OCI-LY3 (cell line): ENCODE measurements at regions not wholly inside any gene's neighbourhood (a gene's known extent, or its start where the extent isn't known, plus 50 kb on each side); places are given as distances from the start of the nearest gene placed in this dataset.

Experiments used
- H2AFZ ChIP-seq: fragments of 200-600, 300-600 bp; shearing (Covaris generic); 2 replicates; pipeline ENCODE4 v1.6.0; 2014; ENCODE audit warnings: antibody characterized with exemption, low read depth, low read length
- H3K27ac ChIP-seq: fragments of 200-600, 300-600 bp; sonication (generic); 2 replicates; pipeline ENCODE4 v1.5.1; 2014; ENCODE audit warnings: mild to moderate bottlenecking, low read length, moderate library complexity, mixed read lengths
- H3K27me3 ChIP-seq: fragments of 200-600, 300-600 bp; sonication (generic); 2 replicates; pipeline ENCODE4 v1.6.1; 2014; ENCODE audit warnings: low read depth, low read length, mixed read lengths
- H3K36me3 ChIP-seq: fragments of 200-600, 300-600 bp; sonication (generic); replicated peaks from 2 replicates; pipeline ENCODE3; 2014; ENCODE audit warnings: low read depth, low read length, mixed read lengths
- H3K4me1 ChIP-seq: fragments of 300-600, 200-600 bp; sonication (generic); 2 replicates; pipeline ENCODE4 v1.6.1; 2014; ENCODE audit warnings: low read length, mixed read lengths
- H3K4me2 ChIP-seq: fragments of 200-600, 300-600 bp; sonication (generic); 2 replicates; pipeline ENCODE4 v1.6.1; 2014; ENCODE audit warnings: low read length, mixed read lengths
- H3K4me3 ChIP-seq: fragments of 300-600, 200-600 bp; sonication (generic); 2 replicates; pipeline ENCODE4 v1.5.1; 2014; ENCODE audit warnings: antibody characterized with exemption, mild to moderate bottlenecking, low read length, moderate library complexity
- H3K79me2 ChIP-seq: fragments of 300-600, 200-600 bp; shearing (Covaris generic); 2 replicates; pipeline ENCODE4 v1.6.1; 2014; ENCODE audit warnings: mild to moderate bottlenecking, low read length, mixed read lengths
- H3K9ac ChIP-seq: fragments of 300-600, 200-600 bp; shearing (Covaris generic); 2 replicates; pipeline ENCODE4 v1.6.0; 2014; ENCODE audit warnings: mild to moderate bottlenecking, low read length, moderate library complexity
- H3K9me3 ChIP-seq: fragments of 200-600, 300-600 bp; shearing (Covaris generic); 2 replicates; pipeline ENCODE4 v1.6.1; 2014; ENCODE audit warnings: low read length, mixed read lengths; ENCODE audit not compliant: insufficient read depth
- H4K20me1 ChIP-seq: fragments of 200-600, 300-600 bp; sonication (generic); 2 replicates; pipeline ENCODE4 v1.6.1; 2016; ENCODE audit warnings: low read length, mixed read lengths; ENCODE audit not compliant: insufficient read depth
- EZH2phosphoT487 ChIP-seq: fragments of 200-600 bp; shearing (Covaris generic); IDR thresholded peaks from 2 replicates; pipeline ENCODE4 v1.6.1; 2018; ENCODE audit warnings: antibody characterized with exemption, mixed run types, low read depth
- TF ChIP-seq, protein P1 (sequence below): fragments of 200-600, 300-600 bp; sonication (generic); IDR thresholded peaks from 2 replicates; pipeline ENCODE4 v1.5.1; 2014; ENCODE audit warnings: antibody characterized with exemption, low read length, low read depth

- peak overlapping the region; percentile 76 for H3K4me2 ChIP-seq
- peak overlapping the region; percentile 60 for H3K4me3 ChIP-seq
- no peaks in the 10 kb centered on the region for H3K27me3 ChIP-seq
- no peaks in the 10 kb centered on the region for H4K20me1 ChIP-seq
- TF ChIP-seq EZH2phosphoT487 = no peak
- TF ChIP-seq, protein P1, sequence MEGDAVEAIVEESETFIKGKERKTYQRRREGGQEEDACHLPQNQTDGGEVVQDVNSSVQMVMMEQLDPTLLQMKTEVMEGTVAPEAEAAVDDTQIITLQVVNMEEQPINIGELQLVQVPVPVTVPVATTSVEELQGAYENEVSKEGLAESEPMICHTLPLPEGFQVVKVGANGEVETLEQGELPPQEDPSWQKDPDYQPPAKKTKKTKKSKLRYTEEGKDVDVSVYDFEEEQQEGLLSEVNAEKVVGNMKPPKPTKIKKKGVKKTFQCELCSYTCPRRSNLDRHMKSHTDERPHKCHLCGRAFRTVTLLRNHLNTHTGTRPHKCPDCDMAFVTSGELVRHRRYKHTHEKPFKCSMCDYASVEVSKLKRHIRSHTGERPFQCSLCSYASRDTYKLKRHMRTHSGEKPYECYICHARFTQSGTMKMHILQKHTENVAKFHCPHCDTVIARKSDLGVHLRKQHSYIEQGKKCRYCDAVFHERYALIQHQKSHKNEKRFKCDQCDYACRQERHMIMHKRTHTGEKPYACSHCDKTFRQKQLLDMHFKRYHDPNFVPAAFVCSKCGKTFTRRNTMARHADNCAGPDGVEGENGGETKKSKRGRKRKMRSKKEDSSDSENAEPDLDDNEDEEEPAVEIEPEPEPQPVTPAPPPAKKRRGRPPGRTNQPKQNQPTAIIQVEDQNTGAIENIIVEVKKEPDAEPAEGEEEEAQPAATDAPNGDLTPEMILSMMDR = no peak
- no peaks in the 10 kb centered on the region for H3K79me2 ChIP-seq
- H3K4me1 ChIP-seq = peaks cover 21% of the 10 kb centered on the region
- H2AFZ ChIP-seq = peak overlapping the region; percentile 39
- H3K9ac ChIP-seq = peak overlapping the region; percentile 27; the same call in 1 of the 2 replicates
- no peaks in the 10 kb centered on the region for H3K36me3 ChIP-seq
- no peaks in the 10 kb centered on the region for H3K9me3 ChIP-seq
- H3K27ac ChIP-seq = no peak overlapping the region
Observed at GRCh38 chr13:50152224-50152623, 137.0 kb downstream of the KCNRG start.

- Histone ChIP-seq H3K79me2 (no peaks in the 10 kb centered on the region), H3K27ac (no peak overlapping the region), H3K9me3 (no peaks in the 10 kb centered on the region), H3K4me1 (peaks cover 21% of the 10 kb centered on the region), H3K4me3 (peak overlapping the region; percentile 60), H3K27me3 (no peaks in the 10 kb centered on the region), H3K36me3 (no peaks in the 10 kb centered on the region), H3K4me2 (peak overlapping the region; percentile 76), H2AFZ (peak overlapping the region; percentile 39), H4K20me1 (no peaks in the 10 kb centered on the region), H3K9ac (peak overlapping the region; percentile 27; the same call in 1 of the 2 replicates)
- TF ChIP-seq, protein P1 = no peak
- TF ChIP-seq EZH2phosphoT487 = no peak
Observed at GRCh38 chr13:50152655-50153309, 137.5 kb downstream of the KCNRG start.

DNA sequence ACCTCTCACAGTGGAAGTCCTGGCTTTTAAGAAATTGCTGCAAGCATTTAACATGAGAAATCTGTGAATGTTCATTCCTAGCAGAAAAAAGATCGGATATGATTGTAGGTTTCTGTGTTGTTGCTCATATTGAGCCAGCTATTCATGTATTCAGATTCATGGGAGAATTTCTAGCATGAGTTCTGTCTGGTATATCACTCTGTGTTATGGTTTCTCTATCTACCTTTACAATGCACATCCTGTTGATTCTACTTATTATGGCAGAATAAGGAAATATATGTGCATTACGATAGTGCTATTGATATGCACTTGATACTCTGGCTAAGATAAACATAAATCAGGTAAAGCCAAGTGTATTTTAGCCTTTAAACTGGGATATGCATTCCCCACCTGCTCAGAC lies 138.2 kb downstream of the KCNRG start:
- H3K27ac ChIP-seq = no peak overlapping the region
- peak overlapping the region; percentile 60 for H3K4me3 ChIP-seq
- H2AFZ ChIP-seq = peak overlapping the region; percentile 39
- H3K4me2 ChIP-seq = peak overlapping the region; percentile 76
- no peaks in the 10 kb centered on the region for H4K20me1 ChIP-seq
- H3K4me1 ChIP-seq = peaks cover 25% of the 10 kb centered on the region
- H3K9ac ChIP-seq = peak overlapping the region; percentile 27; the same call in 1 of the 2 replicates
- no peaks in the 10 kb centered on the region for H3K36me3 ChIP-seq
- TF ChIP-seq, protein P1 = no peak
- TF ChIP-seq EZH2phosphoT487 = no peak
- H3K9me3 ChIP-seq = no peaks in the 10 kb centered on the region
- no peaks in the 10 kb centered on the region for H3K79me2 ChIP-seq
- no peaks in the 10 kb centered on the region for H3K27me3 ChIP-seq

GRCh38 chr13:50153876-50154275 lies 138.6 kb downstream of the KCNRG start:
- Histone ChIP-seq H4K20me1 (no peaks in the 10 kb centered on the region), H3K4me2 (no peak overlapping the region), H3K4me1 (peaks cover 29% of the 10 kb centered on the region), H2AFZ (no peak overlapping the region), H3K9me3 (no peaks in the 10 kb centered on the region), H3K9ac (no peak overlapping the region), H3K27ac (no peak overlapping the region), H3K4me3 (no peak overlapping the region), H3K79me2 (no peaks in the 10 kb centered on the region), H3K27me3 (no peaks in the 10 kb centered on the region), H3K36me3 (no peaks in the 10 kb centered on the region)
- TF ChIP-seq, protein P1 = no peak
- TF ChIP-seq EZH2phosphoT487 = no peak
